ENCODE measurements at regions not wholly inside any gene's neighbourhood (a gene's known extent, or its start where the extent isn't known, plus 50 kb on each side); places are given as distances from the start of the nearest gene placed in this dataset.

DNA sequence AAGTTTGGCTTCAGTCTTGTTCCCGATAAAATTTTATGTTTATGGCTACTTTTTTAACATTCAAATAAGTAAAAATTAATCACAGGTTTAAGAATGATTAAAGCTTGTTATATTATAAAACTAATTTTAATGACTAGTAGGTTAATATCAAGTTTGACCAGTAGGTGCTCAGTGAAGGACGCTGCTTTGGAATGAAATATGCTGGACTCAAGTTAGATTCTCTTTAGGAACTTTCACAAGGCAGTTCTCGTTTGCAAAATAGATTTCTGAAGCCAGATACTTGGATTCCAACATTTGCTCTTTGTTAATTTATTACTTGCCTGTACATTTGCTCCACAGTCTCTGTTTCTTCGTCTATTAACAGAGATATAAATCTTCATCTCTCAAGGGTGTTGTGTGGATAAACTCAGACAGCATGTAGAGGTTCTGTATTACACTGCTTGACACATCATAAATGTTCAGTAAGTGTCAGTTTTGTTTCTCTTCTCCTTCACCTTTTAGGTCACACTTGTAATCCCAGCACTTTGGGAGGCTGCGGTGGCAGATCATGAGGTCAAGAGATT, 432.8 kb upstream of the CHRM3 start:
- H3K4me3 ChIP-seq (ENCODE audit: low read depth, low read length): no peak overlapping the region
- TF ChIP-seq, protein P1, sequence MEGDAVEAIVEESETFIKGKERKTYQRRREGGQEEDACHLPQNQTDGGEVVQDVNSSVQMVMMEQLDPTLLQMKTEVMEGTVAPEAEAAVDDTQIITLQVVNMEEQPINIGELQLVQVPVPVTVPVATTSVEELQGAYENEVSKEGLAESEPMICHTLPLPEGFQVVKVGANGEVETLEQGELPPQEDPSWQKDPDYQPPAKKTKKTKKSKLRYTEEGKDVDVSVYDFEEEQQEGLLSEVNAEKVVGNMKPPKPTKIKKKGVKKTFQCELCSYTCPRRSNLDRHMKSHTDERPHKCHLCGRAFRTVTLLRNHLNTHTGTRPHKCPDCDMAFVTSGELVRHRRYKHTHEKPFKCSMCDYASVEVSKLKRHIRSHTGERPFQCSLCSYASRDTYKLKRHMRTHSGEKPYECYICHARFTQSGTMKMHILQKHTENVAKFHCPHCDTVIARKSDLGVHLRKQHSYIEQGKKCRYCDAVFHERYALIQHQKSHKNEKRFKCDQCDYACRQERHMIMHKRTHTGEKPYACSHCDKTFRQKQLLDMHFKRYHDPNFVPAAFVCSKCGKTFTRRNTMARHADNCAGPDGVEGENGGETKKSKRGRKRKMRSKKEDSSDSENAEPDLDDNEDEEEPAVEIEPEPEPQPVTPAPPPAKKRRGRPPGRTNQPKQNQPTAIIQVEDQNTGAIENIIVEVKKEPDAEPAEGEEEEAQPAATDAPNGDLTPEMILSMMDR (IDR thresholded peaks at IDR 0.05; ENCODE audit: low read depth, low read length): no peak

DNA sequence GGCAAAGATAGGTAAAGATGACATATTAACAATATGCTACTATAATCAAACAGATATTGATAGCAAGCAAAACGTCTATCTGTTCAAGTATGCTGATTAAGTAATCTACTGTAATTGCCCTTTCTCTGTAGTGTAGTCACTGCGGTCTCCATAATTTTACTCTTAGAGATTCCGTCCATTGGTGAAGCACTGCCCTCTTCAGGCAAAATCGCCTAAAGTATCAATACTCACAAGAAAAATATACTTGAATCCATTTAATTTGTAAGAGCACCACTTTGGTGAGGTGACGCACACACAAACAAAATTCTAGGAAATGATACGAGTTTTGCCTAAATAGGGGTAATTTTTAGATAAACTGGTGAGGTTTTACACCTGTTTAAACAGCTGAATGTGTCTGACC, 434.6 kb upstream of the CHRM3 start:
- TF ChIP-seq, protein P1 (IDR thresholded peaks at IDR 0.05; ENCODE audit: low read depth, low read length): no peak
- no peak overlapping the region for H3K4me3 ChIP-seq (ENCODE audit: low read depth, low read length)

DNA sequence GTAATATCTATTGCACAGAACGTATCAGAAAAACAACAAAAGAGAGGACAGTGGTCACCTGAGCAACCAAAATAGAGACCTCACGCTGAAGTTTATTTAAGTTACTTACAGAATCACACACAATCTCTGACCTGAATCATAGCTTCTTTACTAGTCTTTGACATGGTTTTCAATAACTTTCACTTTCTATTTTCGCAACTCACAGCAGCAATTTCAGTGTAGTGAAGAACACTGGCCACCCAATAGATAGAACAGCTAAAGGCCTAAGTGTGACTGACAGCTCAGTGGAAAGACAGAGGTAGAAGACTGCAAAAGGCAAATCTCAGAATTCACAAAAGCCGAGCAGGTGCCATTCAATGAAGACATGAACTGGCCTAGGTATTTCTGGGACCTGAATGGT, 435.6 kb upstream of the CHRM3 start:
- no peak overlapping the region for H3K4me3 ChIP-seq (ENCODE audit: low read depth, low read length)
- TF ChIP-seq, protein P1 (IDR thresholded peaks at IDR 0.05; ENCODE audit: low read depth, low read length): no peak

DNA sequence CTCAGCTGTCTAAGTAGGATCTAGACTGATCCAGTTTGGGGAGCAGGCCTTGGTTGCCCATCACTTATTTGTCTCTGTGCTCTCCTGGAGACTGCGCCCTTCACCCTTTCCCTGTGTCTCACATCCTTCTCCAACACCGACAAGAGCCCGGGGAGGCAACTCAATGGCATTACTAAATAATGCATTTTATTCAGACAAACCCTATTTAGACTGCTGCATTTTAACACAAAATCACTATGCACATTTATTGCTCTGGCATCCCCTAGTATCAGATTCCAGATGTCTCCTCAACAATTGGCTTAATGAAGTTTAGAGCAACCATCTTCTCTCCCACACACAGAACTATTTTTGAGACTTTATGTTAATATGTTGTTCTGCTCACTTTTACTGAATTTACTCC, 436.4 kb upstream of the CHRM3 start:
- TF ChIP-seq, protein P1 (IDR thresholded peaks at IDR 0.05; ENCODE audit: low read depth, low read length): no peak
- no peak overlapping the region for H3K4me3 ChIP-seq (ENCODE audit: low read depth, low read length)

DNA sequence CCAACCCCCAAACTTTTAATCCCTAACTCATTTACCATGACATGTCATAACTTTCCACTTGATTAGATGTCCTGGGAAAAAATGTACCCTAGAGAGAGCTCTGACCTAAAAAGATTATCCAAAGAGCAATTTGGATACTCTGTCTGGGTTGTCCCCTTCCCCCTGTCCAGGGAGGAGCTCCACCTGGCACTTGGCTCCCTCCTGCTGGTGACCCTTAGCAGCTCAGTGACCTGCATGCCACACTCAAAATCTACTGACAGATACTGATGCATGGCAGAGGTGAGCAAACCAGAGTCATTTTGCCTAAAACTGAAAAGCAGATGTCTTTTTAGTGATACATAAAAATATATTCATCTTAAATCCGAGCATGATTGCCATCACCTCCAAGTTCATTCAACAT, 442.3 kb upstream of the CHRM3 start:
- no peak overlapping the region for H3K4me3 ChIP-seq (ENCODE audit: low read depth, low read length)
- TF ChIP-seq, protein P1 (IDR thresholded peaks at IDR 0.05; ENCODE audit: low read depth, low read length): no peak

DNA sequence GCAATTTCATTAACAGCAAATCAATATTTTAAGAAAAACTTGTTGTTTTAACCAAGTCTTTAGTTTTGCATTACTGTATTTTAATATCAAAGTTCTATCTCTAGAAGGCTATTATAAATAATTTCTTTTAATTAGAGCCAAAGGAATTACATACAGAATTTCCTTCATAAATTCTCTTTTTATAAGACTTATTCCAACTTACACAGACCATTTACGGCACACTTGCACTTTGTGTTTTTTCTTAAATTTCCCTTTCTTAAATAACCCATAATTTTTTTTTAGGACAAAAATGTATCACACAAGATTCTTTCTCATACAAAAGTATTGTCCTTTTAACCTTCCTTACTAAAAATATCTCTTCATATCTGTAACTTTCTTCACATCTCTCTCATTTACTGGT, 458.5 kb upstream of the CHRM3 start:
- TF ChIP-seq, protein P1 (IDR thresholded peaks at IDR 0.05; ENCODE audit: low read depth, low read length): no peak
- H3K4me3 ChIP-seq (ENCODE audit: low read depth, low read length): no peak overlapping the region

DNA sequence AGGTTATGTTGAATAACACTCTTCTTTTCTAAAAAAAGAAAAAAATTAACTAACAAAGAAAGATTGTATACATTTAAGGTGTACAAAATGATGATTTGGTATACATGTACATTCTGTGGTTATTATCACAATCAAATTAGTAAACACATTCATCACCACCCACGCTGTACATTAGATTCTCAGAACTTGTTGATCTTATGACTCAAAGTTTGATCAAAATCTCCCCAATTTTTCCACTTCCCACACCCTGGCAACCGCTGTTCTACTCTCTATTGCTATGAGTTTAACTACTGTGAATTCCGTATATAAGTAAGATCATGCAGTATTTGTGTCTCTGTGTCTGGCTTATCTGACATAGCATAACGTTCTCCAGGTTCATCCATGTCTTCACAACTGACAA, 469.5 kb upstream of the CHRM3 start:
- TF ChIP-seq, protein P1 (IDR thresholded peaks at IDR 0.05; ENCODE audit: low read depth, low read length): no peak
- no peak overlapping the region for H3K4me3 ChIP-seq (ENCODE audit: low read depth, low read length)

Data from WI38 (cell line).